ENCODE measurements at regions not wholly inside any gene's neighbourhood (a gene's known extent, or its start where the extent isn't known, plus 50 kb on each side); places are given as distances from the start of the nearest gene placed in this dataset.

- DNase-seq: no peak
These were observed 50.2 kb upstream of the XPA start for GRCh38 chr9:97747201-97747965.

GRCh38 chr9:97748525-97748924 lies 51.4 kb upstream of the XPA start:
- DNase-seq: no peak

- no peak for DNase-seq
These were observed 52.8 kb upstream of the XPA start for GRCh38 chr9:97749928-97750327.

- no peak for DNase-seq
These were observed 54.4 kb upstream of the XPA start for GRCh38 chr9:97751531-97751930.

- DNase-seq: no peak
These were observed 55.1 kb upstream of the XPA start for GRCh38 chr9:97752274-97752673.

- DNase-seq: no peak
These were observed 56.2 kb upstream of the XPA start for GRCh38 chr9:97753364-97753763.

- no peak for DNase-seq
These were observed 56.8 kb upstream of the XPA start for GRCh38 chr9:97753975-97754374.

GRCh38 chr9:97755618-97756267 lies 58.6 kb upstream of the XPA start:
- no peak for DNase-seq

GRCh38 chr9:97756991-97757390 lies 59.9 kb upstream of the XPA start:
- DNase-seq: no peak

- no peak for DNase-seq
These were observed 61.3 kb upstream of the XPA start for GRCh38 chr9:97758334-97758916.

GRCh38 chr9:97759581-97760288 lies 62.6 kb upstream of the XPA start:
- no peak for DNase-seq

- DNase-seq: no peak
These were observed 64.0 kb upstream of the XPA start for GRCh38 chr9:97761056-97761598.

GRCh38 chr9:97761879-97762278 lies 64.7 kb upstream of the XPA start:
- no peak for DNase-seq

- DNase-seq: no peak
These were observed 66.7 kb upstream of the XPA start for GRCh38 chr9:97763874-97764273.

- DNase-seq: no peak
These were observed 69.0 kb upstream of the XPA start for GRCh38 chr9:97766092-97766491.

GRCh38 chr9:97766610-97767009 lies 69.5 kb upstream of the XPA start:
- DNase-seq: no peak

- DNase-seq: no peak
These were observed 70.8 kb upstream of the XPA start for GRCh38 chr9:97767891-97768290.

- no peak for DNase-seq
These were observed 71.6 kb upstream of the XPA start for GRCh38 chr9:97768746-97769145.

GRCh38 chr9:97769208-97769607 lies 72.1 kb upstream of the XPA start:
- no peak for DNase-seq

- DNase-seq: no peak
These were observed 73.8 kb upstream of the XPA start for GRCh38 chr9:97770808-97771372.

- no peak for DNase-seq
These were observed 74.5 kb upstream of the XPA start for GRCh38 chr9:97771641-97772040.

- no peak for DNase-seq
These were observed 75.0 kb upstream of the XPA start for GRCh38 chr9:97772145-97772544.

- DNase-seq: no peak
These were observed 76.0 kb upstream of the XPA start for GRCh38 chr9:97773091-97773490.

Measured in NCI-H446 treated with DMSO at 0.1 percent for 48 hours (cell line).